ENCODE measurements at regions not wholly inside any gene's neighbourhood (a gene's known extent, or its start where the extent isn't known, plus 50 kb on each side); places are given as distances from the start of the nearest gene placed in this dataset.

DNA sequence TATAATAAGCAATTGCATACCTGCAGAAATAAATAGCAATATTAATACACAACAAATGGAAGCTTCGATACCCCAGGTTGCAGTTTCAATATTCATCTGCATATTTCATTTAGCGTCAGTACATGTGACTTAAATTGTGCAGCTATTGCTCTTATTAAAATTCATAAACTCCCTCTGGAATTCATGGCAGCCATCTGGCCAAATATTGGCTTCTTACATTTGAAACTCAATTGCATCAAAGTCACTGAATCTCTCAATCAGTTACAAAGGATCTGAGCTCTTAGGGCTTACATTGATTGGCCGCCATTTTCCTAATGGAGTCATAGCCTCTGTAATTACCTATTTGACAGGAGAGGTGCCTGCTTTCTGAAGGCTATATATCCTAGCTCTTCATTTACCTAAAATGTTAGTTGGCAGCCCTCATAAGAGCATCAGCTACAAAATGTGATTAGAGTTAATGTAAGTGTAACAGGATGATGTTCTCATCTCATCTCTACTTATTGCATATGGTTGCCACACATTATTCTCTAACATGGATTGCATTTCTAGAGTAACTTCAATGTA lies 453.5 kb downstream of the CAAP1 start:
- 47% methylated on average over 3 of the region's 3 CpGs for WGBS (ENCODE audit: low lambda C conversion rate)

More for the DNA sequence above, 453.5 kb downstream of the CAAP1 start:
- Histone ChIP-seq H3K79me2 (ENCODE audit: insufficient read depth) (no peaks in the 10 kb centered on the region), H4K20me1 (ENCODE audit: insufficient read depth) (no peaks in the 10 kb centered on the region), H3K9ac (no peak overlapping the region), H3K9me3 (no peaks in the 10 kb centered on the region), H3F3A (replicated peaks; ENCODE audit: insufficient read depth) (no peaks in the 10 kb centered on the region), H3K36me3 (replicated peaks in 1 of 2; ENCODE audit: control insufficient read depth in 1 of 2, insufficient read depth in 2 of 2, low read length in 1 of 2) (no peaks in the 10 kb centered on the region), H3K4me3 (ENCODE audit: low read depth in 2 of 2, low read length in 1 of 2) (no peak overlapping the region), H3K27me3 (ENCODE audit: insufficient read depth) (no peaks in the 10 kb centered on the region), H3K4me2 (no peak overlapping the region), H3K9me2 (no peaks in the 10 kb centered on the region), H3K4me1 (ENCODE audit: control insufficient read depth in 1 of 2, insufficient read depth in 2 of 2, low read depth in 1 of 2, low read length in 1 of 2) (no peaks in the 10 kb centered on the region; a peak in 1 of 4 replicates), H2AFZ (ENCODE audit: low read depth) (no peak overlapping the region), H3K27ac (ENCODE audit: low read depth in 2 of 2, low read length in 1 of 2) (no peak overlapping the region)
- CTCF ChIA-PET = no interaction called here
- no peak for DNase-seq
- TF ChIP-seq FOXM1 (IDR thresholded peaks at IDR 0.05; ENCODE audit: low read depth) (no peak), SMC3 (IDR thresholded peaks at IDR 0.05; ENCODE audit: low read depth, low read length) (no peak), SIN3A (IDR thresholded peaks at IDR 0.05; ENCODE audit: borderline replicate concordance, low read depth, low read length) (no peak), EP300 (IDR thresholded peaks at IDR 0.05; ENCODE audit: borderline replicate concordance in 1 of 2, low read depth in 1 of 2, low read length in 1 of 2) (no peak), TCF12 (IDR thresholded peaks at IDR 0.05) (no peak), MXI1 (IDR thresholded peaks at IDR 0.05; ENCODE audit: low read depth, low read length) (no peak), NFIC (IDR thresholded peaks at IDR 0.05; ENCODE audit: borderline replicate concordance) (no peak), JUND (IDR thresholded peaks at IDR 0.05) (no peak), GABPA (IDR thresholded peaks at IDR 0.05; ENCODE audit: low read depth) (no peak), RCOR1 (IDR thresholded peaks at IDR 0.05; ENCODE audit: low read length) (no peak), NRF1 (IDR thresholded peaks at IDR 0.05; ENCODE audit: low read depth, low read length) (no peak), RFX5 (IDR thresholded peaks at IDR 0.05; ENCODE audit: low read length) (no peak), MEF2A (IDR thresholded peaks at IDR 0.05; ENCODE audit: borderline replicate concordance, low read depth) (no peak), CHD2 (IDR thresholded peaks at IDR 0.05; ENCODE audit: low read length, partially characterized antibody) (no peak)
- TF ChIP-seq, protein P1, sequence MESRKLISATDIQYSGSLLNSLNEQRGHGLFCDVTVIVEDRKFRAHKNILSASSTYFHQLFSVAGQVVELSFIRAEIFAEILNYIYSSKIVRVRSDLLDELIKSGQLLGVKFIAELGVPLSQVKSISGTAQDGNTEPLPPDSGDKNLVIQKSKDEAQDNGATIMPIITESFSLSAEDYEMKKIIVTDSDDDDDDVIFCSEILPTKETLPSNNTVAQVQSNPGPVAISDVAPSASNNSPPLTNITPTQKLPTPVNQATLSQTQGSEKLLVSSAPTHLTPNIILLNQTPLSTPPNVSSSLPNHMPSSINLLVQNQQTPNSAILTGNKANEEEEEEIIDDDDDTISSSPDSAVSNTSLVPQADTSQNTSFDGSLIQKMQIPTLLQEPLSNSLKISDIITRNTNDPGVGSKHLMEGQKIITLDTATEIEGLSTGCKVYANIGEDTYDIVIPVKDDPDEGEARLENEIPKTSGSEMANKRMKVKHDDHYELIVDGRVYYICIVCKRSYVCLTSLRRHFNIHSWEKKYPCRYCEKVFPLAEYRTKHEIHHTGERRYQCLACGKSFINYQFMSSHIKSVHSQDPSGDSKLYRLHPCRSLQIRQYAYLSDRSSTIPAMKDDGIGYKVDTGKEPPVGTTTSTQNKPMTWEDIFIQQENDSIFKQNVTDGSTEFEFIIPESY (IDR thresholded peaks at IDR 0.05; ENCODE audit: borderline replicate concordance, low read depth) = no peak
- TF ChIP-seq, protein P2, sequence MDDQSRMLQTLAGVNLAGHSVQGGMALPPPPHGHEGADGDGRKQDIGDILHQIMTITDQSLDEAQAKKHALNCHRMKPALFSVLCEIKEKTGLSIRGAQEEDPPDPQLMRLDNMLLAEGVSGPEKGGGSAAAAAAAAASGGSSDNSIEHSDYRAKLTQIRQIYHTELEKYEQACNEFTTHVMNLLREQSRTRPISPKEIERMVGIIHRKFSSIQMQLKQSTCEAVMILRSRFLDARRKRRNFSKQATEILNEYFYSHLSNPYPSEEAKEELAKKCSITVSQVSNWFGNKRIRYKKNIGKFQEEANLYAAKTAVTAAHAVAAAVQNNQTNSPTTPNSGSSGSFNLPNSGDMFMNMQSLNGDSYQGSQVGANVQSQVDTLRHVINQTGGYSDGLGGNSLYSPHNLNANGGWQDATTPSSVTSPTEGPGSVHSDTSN (IDR thresholded peaks at IDR 0.05) = no peak
- TF ChIP-seq, protein P3, sequence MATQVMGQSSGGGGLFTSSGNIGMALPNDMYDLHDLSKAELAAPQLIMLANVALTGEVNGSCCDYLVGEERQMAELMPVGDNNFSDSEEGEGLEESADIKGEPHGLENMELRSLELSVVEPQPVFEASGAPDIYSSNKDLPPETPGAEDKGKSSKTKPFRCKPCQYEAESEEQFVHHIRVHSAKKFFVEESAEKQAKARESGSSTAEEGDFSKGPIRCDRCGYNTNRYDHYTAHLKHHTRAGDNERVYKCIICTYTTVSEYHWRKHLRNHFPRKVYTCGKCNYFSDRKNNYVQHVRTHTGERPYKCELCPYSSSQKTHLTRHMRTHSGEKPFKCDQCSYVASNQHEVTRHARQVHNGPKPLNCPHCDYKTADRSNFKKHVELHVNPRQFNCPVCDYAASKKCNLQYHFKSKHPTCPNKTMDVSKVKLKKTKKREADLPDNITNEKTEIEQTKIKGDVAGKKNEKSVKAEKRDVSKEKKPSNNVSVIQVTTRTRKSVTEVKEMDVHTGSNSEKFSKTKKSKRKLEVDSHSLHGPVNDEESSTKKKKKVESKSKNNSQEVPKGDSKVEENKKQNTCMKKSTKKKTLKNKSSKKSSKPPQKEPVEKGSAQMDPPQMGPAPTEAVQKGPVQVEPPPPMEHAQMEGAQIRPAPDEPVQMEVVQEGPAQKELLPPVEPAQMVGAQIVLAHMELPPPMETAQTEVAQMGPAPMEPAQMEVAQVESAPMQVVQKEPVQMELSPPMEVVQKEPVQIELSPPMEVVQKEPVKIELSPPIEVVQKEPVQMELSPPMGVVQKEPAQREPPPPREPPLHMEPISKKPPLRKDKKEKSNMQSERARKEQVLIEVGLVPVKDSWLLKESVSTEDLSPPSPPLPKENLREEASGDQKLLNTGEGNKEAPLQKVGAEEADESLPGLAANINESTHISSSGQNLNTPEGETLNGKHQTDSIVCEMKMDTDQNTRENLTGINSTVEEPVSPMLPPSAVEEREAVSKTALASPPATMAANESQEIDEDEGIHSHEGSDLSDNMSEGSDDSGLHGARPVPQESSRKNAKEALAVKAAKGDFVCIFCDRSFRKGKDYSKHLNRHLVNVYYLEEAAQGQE (IDR thresholded peaks at IDR 0.05; ENCODE audit: low read depth, low read length) = no peak
- POLR2A ChIA-PET = no interaction called here

Measured in SK-N-SH (cell line).